CD14-positive monocyte (primary cell): ENCODE measurements at regions not wholly inside any gene's neighbourhood (a gene's known extent, or its start where the extent isn't known, plus 50 kb on each side); places are given as distances from the start of the nearest gene placed in this dataset.

Source experiments
- DNase-seq, 3 donors: peaks; one replicate each; pipeline ENCODE4 v3.0.0-alpha.2; 2011 to 2022
- H2AFZ ChIP-seq: 2 replicates; pipeline ENCODE4 v1.6.0; 2012; ENCODE audit warnings: mild to moderate bottlenecking, low read depth, low read length, inconsistent platforms; ENCODE audit not compliant: insufficient read depth, poor library complexity, severe bottlenecking
- H3K27ac ChIP-seq, 2 donors: 1 replicate in 1 of 2; 2 replicates in 1 of 2; pipeline ENCODE4 v1.5.1; 2012 to 2013; ENCODE audit warnings: low read length in 2 of 2, control low read depth in 1 of 2, inconsistent platforms in 1 of 2, low read depth in 1 of 2, mild to moderate bottlenecking in 1 of 2
- H3K27me3 ChIP-seq, 2 donors: one replicate each; pipeline versions ENCODE4 v1.6.0 to v1.6.1; 2011 to 2013; ENCODE audit warnings: low read length in 2 of 2; ENCODE audit not compliant: control insufficient read depth in 2 of 2, insufficient read depth in 2 of 2
- H3K36me3 ChIP-seq, 2 donors: replicated peaks in 1 of 2; 1 replicate in 1 of 2; 2 replicates in 1 of 2; pipeline versions ENCODE4 v1.5.1 to v1.6.1; 2012 to 2013; ENCODE audit warnings: low read length in 2 of 2, control low read depth in 1 of 2, inconsistent platforms in 1 of 2, mild to moderate bottlenecking in 1 of 2; ENCODE audit not compliant: insufficient read depth in 2 of 2, control insufficient read depth in 1 of 2
- H3K4me1 ChIP-seq, 2 donors: 1 replicate in 1 of 2; 2 replicates in 1 of 2; pipeline versions ENCODE4 v1.5.1 to v1.6.1; 2012 to 2013; ENCODE audit warnings: low read length in 2 of 2, control low read depth in 1 of 2, inconsistent platforms in 1 of 2, mild to moderate bottlenecking in 1 of 2, moderate library complexity in 1 of 2; ENCODE audit not compliant: insufficient read depth in 2 of 2, control insufficient read depth in 1 of 2
- H3K4me2 ChIP-seq: replicated peaks from 2 replicates; pipeline ENCODE3; 2012; ENCODE audit warnings: low read length, moderate library complexity, mild to moderate bottlenecking; ENCODE audit not compliant: poor library complexity, severe bottlenecking; ENCODE audit errors: extremely low read depth
- H3K4me3 ChIP-seq, 3 experiments: fragments of 200-600 bp in 1 of 3; sonication (generic) in 1 of 3; replicated peaks in 1 of 3; 1 replicate in 2 of 3; 2 replicates in 1 of 3; pipeline ENCODE4 v1.5.1; 2011 to 2013; ENCODE audit warnings: low read length in 3 of 3, mild to moderate bottlenecking in 3 of 3, control low read depth in 2 of 3, low read depth in 2 of 3, inconsistent platforms in 1 of 3, moderate library complexity in 1 of 3
- H3K79me2 ChIP-seq: 2 replicates; pipeline ENCODE4 v1.6.0; 2012; ENCODE audit warnings: mild to moderate bottlenecking, control low read depth, inconsistent platforms, low read length, moderate library complexity; ENCODE audit not compliant: insufficient read depth
- H3K9ac ChIP-seq: 2 replicates; pipeline ENCODE4 v1.6.0; 2017; ENCODE audit warnings: low read length, mild to moderate bottlenecking; ENCODE audit not compliant: insufficient read depth, poor library complexity, severe bottlenecking
- H3K9me3 ChIP-seq, 2 donors: replicated peaks in 1 of 2; 1 replicate in 1 of 2; 2 replicates in 1 of 2; pipeline versions ENCODE4 v1.5.1 to v1.6.1; 2012 to 2013; ENCODE audit warnings: low read length in 2 of 2, control low read depth in 1 of 2; ENCODE audit not compliant: control insufficient read depth in 1 of 2, insufficient read depth in 1 of 2
- H4K20me1 ChIP-seq: 2 replicates; pipeline ENCODE4 v1.6.0; 2012; ENCODE audit warnings: mild to moderate bottlenecking, low read length, control low read depth, moderate library complexity; ENCODE audit not compliant: insufficient read depth
- H3K27ac Mint-ChIP-seq, 7 donors: one replicate each; pipeline ENCODE4 v1.8.0; 2020; ENCODE audit warnings: mild to moderate bottlenecking in 7 of 7, mixed read lengths in 7 of 7, moderate library complexity in 6 of 7, inconsistent platforms in 2 of 7
- H3K27me3 Mint-ChIP-seq, 3 donors: one replicate each; pipeline ENCODE4 v1.8.0; 2021 to 2022; ENCODE audit warnings: low read depth in 3 of 3, mild to moderate bottlenecking in 3 of 3, mixed read lengths in 3 of 3, moderate library complexity in 3 of 3, inconsistent platforms in 1 of 3
- H3K36me3 Mint-ChIP-seq, 2 donors: one replicate each; pipeline ENCODE4 v1.8.0; 2020; ENCODE audit warnings: mixed read lengths in 2 of 2, inconsistent platforms in 1 of 2, mild to moderate bottlenecking in 1 of 2
- H3K4me1 Mint-ChIP-seq: one replicate; pipeline ENCODE4 v1.8.0; 2020; ENCODE audit warnings: mild to moderate bottlenecking, mixed read lengths
- H3K4me3 Mint-ChIP-seq, 2 donors: one replicate each; pipeline ENCODE4 v1.8.0; 2020; ENCODE audit warnings: mild to moderate bottlenecking in 2 of 2, mixed read lengths in 2 of 2, moderate library complexity in 1 of 2
- H3K9me3 Mint-ChIP-seq, 7 donors: one replicate each; pipeline ENCODE4 v1.8.0; 2020 to 2022; ENCODE audit warnings: mixed read lengths in 7 of 7, mild to moderate bottlenecking in 6 of 7, moderate library complexity in 6 of 7, inconsistent platforms in 2 of 7
- WGBS: methylation state at CpG from one replicate; pipeline ENCODE4 v1.1.5; 2013; ENCODE audit warnings: missing lambda C conversion rate; ENCODE audit not compliant: insufficient coverage; 5-methylcytosine and 5-hydroxymethylcytosine counted together
- intact Hi-C, 2 donors: fragments of 100-400 bp; cut with micrococcal nuclease; formaldehyde crosslinking; loops; one replicate each; pipeline versions ENCODE4 v1.15.0 to v1.15.1; 2023
- TF ChIP-seq, protein P1 (sequence below): fragments of 200-600 bp; IDR thresholded peaks from one replicate; pipeline ENCODE4 v1.8.0; 2022; ENCODE audit warnings: antibody characterized with exemption, mild to moderate bottlenecking

DNA sequence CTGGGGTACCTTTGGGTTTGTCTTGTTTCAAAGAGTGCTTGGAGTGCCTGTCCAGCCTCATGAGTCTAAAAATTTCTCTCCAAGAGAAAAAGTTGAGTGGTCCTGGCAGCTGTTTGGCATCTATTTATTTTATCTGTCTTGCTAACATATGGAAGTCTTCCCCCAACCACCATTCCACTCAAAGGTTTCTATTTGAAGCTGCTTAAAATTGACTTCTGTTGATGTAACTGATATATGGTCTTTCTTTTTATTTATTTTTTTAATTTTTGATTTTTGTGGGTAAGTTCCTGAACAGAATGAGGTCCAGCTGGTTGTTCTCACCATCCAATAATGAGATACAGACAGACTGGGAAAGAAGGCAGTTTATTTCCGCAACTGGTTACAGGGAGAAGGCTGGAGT, 178.7 kb upstream of the SGCD start:
- Mint-ChIP-seq H3K36me3 (no peaks in the 10 kb centered on the region), H3K9me3 (peaks cover 0 to 7% (median 5%) of the 10 kb centered on the region in 7 donors), H3K4me3 (no peak overlapping the region), H3K27ac (no peak overlapping the region), H3K4me1 (no peaks in the 10 kb centered on the region), H3K27me3 (no peaks in the 10 kb centered on the region)
- Histone ChIP-seq H3K4me2 (no peak overlapping the region), H3K9me3 (peaks cover 6 to 8% of the 10 kb centered on the region in 2 donors), H3K27ac (no peak overlapping the region), H3K27me3 (no peaks in the 10 kb centered on the region), H2AFZ (no peak overlapping the region), H3K4me1 (no peaks in the 10 kb centered on the region), H3K4me3 (no peak overlapping the region), H3K9ac (no peak overlapping the region), H3K36me3 (no peaks in the 10 kb centered on the region), H3K79me2 (no peaks in the 10 kb centered on the region), H4K20me1 (no peaks in the 10 kb centered on the region)
- intact Hi-C loops, result no loop called here
- no peak for DNase-seq
- TF ChIP-seq, protein P1, sequence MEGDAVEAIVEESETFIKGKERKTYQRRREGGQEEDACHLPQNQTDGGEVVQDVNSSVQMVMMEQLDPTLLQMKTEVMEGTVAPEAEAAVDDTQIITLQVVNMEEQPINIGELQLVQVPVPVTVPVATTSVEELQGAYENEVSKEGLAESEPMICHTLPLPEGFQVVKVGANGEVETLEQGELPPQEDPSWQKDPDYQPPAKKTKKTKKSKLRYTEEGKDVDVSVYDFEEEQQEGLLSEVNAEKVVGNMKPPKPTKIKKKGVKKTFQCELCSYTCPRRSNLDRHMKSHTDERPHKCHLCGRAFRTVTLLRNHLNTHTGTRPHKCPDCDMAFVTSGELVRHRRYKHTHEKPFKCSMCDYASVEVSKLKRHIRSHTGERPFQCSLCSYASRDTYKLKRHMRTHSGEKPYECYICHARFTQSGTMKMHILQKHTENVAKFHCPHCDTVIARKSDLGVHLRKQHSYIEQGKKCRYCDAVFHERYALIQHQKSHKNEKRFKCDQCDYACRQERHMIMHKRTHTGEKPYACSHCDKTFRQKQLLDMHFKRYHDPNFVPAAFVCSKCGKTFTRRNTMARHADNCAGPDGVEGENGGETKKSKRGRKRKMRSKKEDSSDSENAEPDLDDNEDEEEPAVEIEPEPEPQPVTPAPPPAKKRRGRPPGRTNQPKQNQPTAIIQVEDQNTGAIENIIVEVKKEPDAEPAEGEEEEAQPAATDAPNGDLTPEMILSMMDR, result no peak
- WGBS, result no CpG with 5 or more reads among the region's 1 CpG

DNA sequence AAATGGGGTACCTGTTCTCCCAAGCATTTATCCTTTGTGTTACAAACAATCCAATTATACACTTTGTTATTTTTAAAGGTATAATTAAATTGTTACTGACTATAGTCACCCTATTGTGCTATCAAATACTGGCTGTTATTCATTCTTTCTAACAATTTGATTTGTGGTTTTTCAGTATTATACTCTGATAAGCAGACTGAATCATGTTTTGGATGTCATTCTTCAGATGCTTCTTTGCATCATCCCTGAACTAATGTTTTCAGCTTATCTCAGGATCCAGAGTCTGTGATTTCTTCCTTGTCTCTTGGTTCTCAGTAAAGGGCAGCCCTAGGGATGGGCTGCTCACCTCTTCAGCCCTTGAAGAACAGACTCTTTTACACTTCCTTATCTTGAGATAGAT, 177.8 kb upstream of the SGCD start:
- peaks cover 0 to 5% (median 3%) of the 10 kb centered on the region in 7 donors for H3K9me3 Mint-ChIP-seq
- intact Hi-C loops, result no loop called here

More for the DNA sequence above, 177.8 kb upstream of the SGCD start:
- Mint-ChIP-seq H3K36me3 (no peaks in the 10 kb centered on the region), H3K4me3 (no peak overlapping the region), H3K4me1 (no peaks in the 10 kb centered on the region), H3K27ac (no peak overlapping the region), H3K27me3 (no peaks in the 10 kb centered on the region)
- H2AFZ ChIP-seq, result no peak overlapping the region
- no peaks in the 10 kb centered on the region for H3K36me3 ChIP-seq
- H3K4me3 ChIP-seq, result no peak overlapping the region
- peaks cover 5% of the 10 kb centered on the region in 2 donors for H3K9me3 ChIP-seq
- TF ChIP-seq, protein P1, result no peak
- H3K9ac ChIP-seq, result no peak overlapping the region
- no peaks in the 10 kb centered on the region for H4K20me1 ChIP-seq
- H3K27ac ChIP-seq, result no peak overlapping the region
- no peak overlapping the region for H3K4me2 ChIP-seq
- no peak for DNase-seq
- H3K27me3 ChIP-seq, result no peaks in the 10 kb centered on the region
- no peaks in the 10 kb centered on the region for H3K4me1 ChIP-seq
- no peaks in the 10 kb centered on the region for H3K79me2 ChIP-seq
